Activated naive CD8-positive, alpha-beta T cell treated with anti-CD3 and anti-CD28 coated beads, Interleukin-2, amount 50 U/mL, for 24 hours (primary cell): ENCODE measurements at regions not wholly inside any gene's neighbourhood (a gene's known extent, or its start where the extent isn't known, plus 50 kb on each side); places are given as distances from the start of the nearest gene placed in this dataset.

ENCODE experiments used
- ATAC-seq: fragments of 150-1000 bp; cut with Tn5 transposase; one replicate; pipeline ENCODE4 v1.10.0; 2021
- DNase-seq: peaks from one replicate; pipeline ENCODE4 v3.0.0; 2021
- H3K27ac Mint-ChIP-seq: one replicate; pipeline ENCODE4 v1.8.0; 2021; ENCODE audit warnings: mild to moderate bottlenecking, mixed read lengths
- H3K27me3 Mint-ChIP-seq: one replicate; pipeline ENCODE4 v1.8.0; 2021; ENCODE audit warnings: mixed read lengths
- H3K36me3 Mint-ChIP-seq: one replicate; pipeline ENCODE4 v1.8.0; 2021; ENCODE audit warnings: low read depth, mixed read lengths
- H3K4me1 Mint-ChIP-seq: one replicate; pipeline ENCODE4 v1.8.0; 2021; ENCODE audit warnings: mixed read lengths
- H3K4me3 Mint-ChIP-seq: one replicate; pipeline ENCODE4 v1.8.0; 2021; ENCODE audit warnings: mild to moderate bottlenecking, moderate library complexity, mixed read lengths
- H3K9me3 Mint-ChIP-seq: one replicate; pipeline ENCODE4 v1.8.0; 2021; ENCODE audit warnings: mixed read lengths

- Mint-ChIP-seq H3K36me3 (no peaks in the 10 kb centered on the region), H3K4me1 (no peaks in the 10 kb centered on the region), H3K27me3 (peaks cover 7% of the 10 kb centered on the region), H3K27ac (no peak overlapping the region), H3K9me3 (no peaks in the 10 kb centered on the region), H3K4me3 (no peak overlapping the region)
- ATAC-seq (no peak), DNase-seq (no peak)
These were observed 191.0 kb upstream of the NBEA start for GRCh38 chr13:34751044-34751443.

- Mint-ChIP-seq H3K4me3 (no peak overlapping the region), H3K27ac (no peak overlapping the region), H3K9me3 (no peaks in the 10 kb centered on the region), H3K36me3 (no peaks in the 10 kb centered on the region), H3K4me1 (no peaks in the 10 kb centered on the region), H3K27me3 (peaks cover 7% of the 10 kb centered on the region)
- no peak for DNase-seq
- no peak for ATAC-seq
These were observed 190.6 kb upstream of the NBEA start for GRCh38 chr13:34751492-34751891.

GRCh38 chr13:34752283-34752960, 189.6 kb upstream of the NBEA start:
- Mint-ChIP-seq H3K36me3 (no peaks in the 10 kb centered on the region), H3K4me1 (no peaks in the 10 kb centered on the region), H3K27me3 (peaks cover 7% of the 10 kb centered on the region), H3K27ac (no peak overlapping the region), H3K4me3 (no peak overlapping the region), H3K9me3 (no peaks in the 10 kb centered on the region)
- DNase-seq = no peak
- no peak for ATAC-seq

- no peaks in the 10 kb centered on the region for H3K36me3 Mint-ChIP-seq
- H3K9me3 Mint-ChIP-seq = no peaks in the 10 kb centered on the region
- H3K4me3 Mint-ChIP-seq = no peak overlapping the region
- DNase-seq = no peak
- ATAC-seq = no peak
- no peaks in the 10 kb centered on the region for H3K4me1 Mint-ChIP-seq
- H3K27me3 Mint-ChIP-seq = peaks cover 2% of the 10 kb centered on the region
- H3K27ac Mint-ChIP-seq = no peak overlapping the region
These were observed 185.9 kb upstream of the NBEA start for GRCh38 chr13:34756136-34756535.

GRCh38 chr13:34756572-34756971, 185.5 kb upstream of the NBEA start:
- ATAC-seq (no peak), DNase-seq (no peak)
- H3K36me3 Mint-ChIP-seq = no peaks in the 10 kb centered on the region
- no peak overlapping the region for H3K4me3 Mint-ChIP-seq
- no peaks in the 10 kb centered on the region for H3K27me3 Mint-ChIP-seq
- no peaks in the 10 kb centered on the region for H3K9me3 Mint-ChIP-seq
- H3K27ac Mint-ChIP-seq = no peak overlapping the region
- H3K4me1 Mint-ChIP-seq = no peaks in the 10 kb centered on the region

- DNase-seq = no peak
- H3K27me3 Mint-ChIP-seq = no peaks in the 10 kb centered on the region
These were observed 184.6 kb upstream of the NBEA start for GRCh38 chr13:34757441-34757840.

GRCh38 chr13:34758628-34759027, 183.4 kb upstream of the NBEA start:
- no peak for ATAC-seq
- H3K4me3 Mint-ChIP-seq = no peak overlapping the region
- H3K4me1 Mint-ChIP-seq = no peaks in the 10 kb centered on the region
- no peaks in the 10 kb centered on the region for H3K36me3 Mint-ChIP-seq
- peaks cover 3% of the 10 kb centered on the region for H3K9me3 Mint-ChIP-seq
- no peak for DNase-seq
- no peaks in the 10 kb centered on the region for H3K27me3 Mint-ChIP-seq
- H3K27ac Mint-ChIP-seq = no peak overlapping the region

More at GRCh38 chr13:34757441-34757840, 184.6 kb upstream of the NBEA start:
- Mint-ChIP-seq H3K4me1 (no peaks in the 10 kb centered on the region), H3K4me3 (no peak overlapping the region), H3K36me3 (no peaks in the 10 kb centered on the region), H3K9me3 (no peaks in the 10 kb centered on the region), H3K27ac (no peak overlapping the region)
- ATAC-seq = no peak

- no peak for ATAC-seq
- no peak overlapping the region for H3K27ac Mint-ChIP-seq
- DNase-seq = no peak
- no peaks in the 10 kb centered on the region for H3K4me1 Mint-ChIP-seq
- no peak overlapping the region for H3K4me3 Mint-ChIP-seq
- H3K27me3 Mint-ChIP-seq = no peaks in the 10 kb centered on the region
- no peaks in the 10 kb centered on the region for H3K36me3 Mint-ChIP-seq
- H3K9me3 Mint-ChIP-seq = peaks cover 3% of the 10 kb centered on the region
These were observed 179.8 kb upstream of the NBEA start for GRCh38 chr13:34762312-34762711.

- Mint-ChIP-seq H3K36me3 (no peaks in the 10 kb centered on the region), H3K9me3 (peaks cover 3% of the 10 kb centered on the region), H3K27me3 (no peaks in the 10 kb centered on the region), H3K4me1 (no peaks in the 10 kb centered on the region), H3K27ac (no peak overlapping the region), H3K4me3 (no peak overlapping the region)
- ATAC-seq (no peak), DNase-seq (no peak)
These were observed 177.8 kb upstream of the NBEA start for GRCh38 chr13:34764246-34764645.

GRCh38 chr13:34765446-34766180, 176.5 kb upstream of the NBEA start:
- Mint-ChIP-seq H3K4me3 (no peak overlapping the region), H3K4me1 (no peaks in the 10 kb centered on the region), H3K9me3 (peaks cover 3% of the 10 kb centered on the region), H3K36me3 (no peaks in the 10 kb centered on the region), H3K27me3 (no peaks in the 10 kb centered on the region), H3K27ac (no peak overlapping the region)
- no peak for DNase-seq
- ATAC-seq = no peak

- Mint-ChIP-seq H3K27me3 (peaks cover under 1% of the 10 kb centered on the region), H3K9me3 (peaks cover 3% of the 10 kb centered on the region), H3K36me3 (no peaks in the 10 kb centered on the region), H3K27ac (no peak overlapping the region), H3K4me1 (no peaks in the 10 kb centered on the region), H3K4me3 (no peak overlapping the region)
- ATAC-seq (no peak), DNase-seq (no peak)
These were observed 174.3 kb upstream of the NBEA start for GRCh38 chr13:34767778-34768177.

- H3K27ac Mint-ChIP-seq = no peak overlapping the region
- H3K27me3 Mint-ChIP-seq = peaks cover 2% of the 10 kb centered on the region
- H3K4me3 Mint-ChIP-seq = no peak overlapping the region
- H3K9me3 Mint-ChIP-seq = peaks cover 4% of the 10 kb centered on the region
- no peaks in the 10 kb centered on the region for H3K36me3 Mint-ChIP-seq
- H3K4me1 Mint-ChIP-seq = no peaks in the 10 kb centered on the region
- DNase-seq (no peak), ATAC-seq (no peak)
These were observed 169.9 kb upstream of the NBEA start for GRCh38 chr13:34772206-34772605.

GRCh38 chr13:34772881-34773280, 169.2 kb upstream of the NBEA start:
- H3K27ac Mint-ChIP-seq = no peak overlapping the region
- no peak for ATAC-seq
- no peaks in the 10 kb centered on the region for H3K4me1 Mint-ChIP-seq
- DNase-seq = no peak
- peaks cover 4% of the 10 kb centered on the region for H3K9me3 Mint-ChIP-seq
- H3K36me3 Mint-ChIP-seq = no peaks in the 10 kb centered on the region
- no peak overlapping the region for H3K4me3 Mint-ChIP-seq
- peaks cover 2% of the 10 kb centered on the region for H3K27me3 Mint-ChIP-seq

- Mint-ChIP-seq H3K27me3 (peaks cover 2% of the 10 kb centered on the region), H3K36me3 (no peaks in the 10 kb centered on the region), H3K9me3 (peaks cover 4% of the 10 kb centered on the region), H3K4me1 (no peaks in the 10 kb centered on the region), H3K27ac (no peak overlapping the region), H3K4me3 (no peak overlapping the region)
- ATAC-seq (no peak), DNase-seq (no peak)
These were observed 165.6 kb upstream of the NBEA start for GRCh38 chr13:34776390-34776981.
